HG03571 (cell line): ENCODE measurements at regions not wholly inside any gene's neighbourhood (a gene's known extent, or its start where the extent isn't known, plus 50 kb on each side); places are given as distances from the start of the nearest gene placed in this dataset.

Experiments used
- ATAC-seq: cut with Tn5 transposase; IDR thresholded peaks from one replicate; pipeline ENCODE4 v1.9.1; 2021; ENCODE audit not compliant: unreplicated experiment

DNA sequence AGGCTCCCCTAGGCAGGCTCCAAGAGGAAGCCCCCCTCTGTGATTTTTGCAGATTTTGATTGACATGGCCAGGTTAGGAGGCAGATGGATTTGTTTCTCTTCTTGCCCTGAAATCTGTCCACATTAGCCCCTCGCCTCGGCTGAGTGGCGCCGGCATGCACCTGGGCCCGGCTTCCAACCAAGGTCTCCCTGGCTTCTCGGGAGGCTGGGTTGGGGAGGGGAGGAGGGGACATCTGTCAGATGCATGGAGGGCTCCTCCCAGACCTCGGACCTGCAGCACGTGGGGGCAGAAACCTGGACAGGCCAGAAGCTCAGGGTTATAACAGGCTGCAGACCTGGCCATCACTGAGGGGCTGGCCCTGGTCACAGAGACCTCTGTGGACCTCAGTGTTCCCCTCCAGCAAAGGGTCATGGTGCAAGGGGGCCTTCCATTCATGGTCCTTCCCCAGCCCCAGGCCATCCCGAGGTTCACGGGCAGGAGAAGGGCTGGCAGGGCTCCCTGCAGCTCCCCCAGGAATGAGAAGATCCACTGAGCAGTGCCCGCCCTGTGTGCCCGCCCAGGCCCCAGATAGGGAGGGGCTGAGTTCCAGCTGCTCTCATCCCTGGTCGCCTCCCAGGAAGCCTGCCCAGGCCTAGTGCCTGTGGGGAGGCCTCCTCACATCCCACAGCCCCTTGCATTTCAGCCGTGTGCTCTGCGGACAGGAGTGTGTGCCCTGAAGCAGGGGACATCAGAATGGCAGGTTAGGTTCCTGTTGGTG is 747.8 kb downstream of the BRD1 start:
- no peak for ATAC-seq

DNA sequence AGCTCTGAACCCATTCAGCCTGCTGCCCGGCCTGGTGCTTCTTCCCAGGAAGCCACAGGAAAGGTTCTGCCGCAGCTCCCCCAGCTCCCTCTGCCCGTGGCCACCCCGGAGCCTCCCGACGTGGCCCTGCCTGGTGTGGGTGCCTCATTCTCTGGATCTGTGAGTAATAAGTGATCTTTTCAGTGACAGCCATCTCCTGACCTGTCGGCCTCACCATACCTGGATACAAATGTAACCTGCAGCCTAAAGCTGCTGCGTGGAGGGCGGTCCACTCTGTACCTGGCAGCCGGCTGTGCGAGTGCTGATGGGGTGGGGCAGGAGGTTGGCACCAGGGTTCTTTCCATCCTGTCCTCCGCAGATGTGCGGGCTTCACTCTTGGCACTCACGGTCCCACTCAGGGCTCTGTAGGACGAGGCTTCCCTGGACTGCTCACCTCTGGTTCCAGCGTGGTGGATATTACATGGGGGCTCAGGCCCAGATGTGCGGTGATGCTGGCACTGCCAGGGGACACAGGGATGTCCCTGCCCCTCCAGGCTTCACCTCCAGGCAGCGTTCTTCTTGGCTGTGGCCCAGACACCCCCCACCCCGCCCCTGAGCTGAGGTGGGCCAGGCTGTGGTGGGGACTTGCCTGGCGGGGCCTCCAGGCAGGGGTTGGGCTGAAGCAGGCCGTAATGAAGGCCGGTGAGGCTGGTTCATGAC is 748.5 kb downstream of the BRD1 start:
- no peak for ATAC-seq

DNA sequence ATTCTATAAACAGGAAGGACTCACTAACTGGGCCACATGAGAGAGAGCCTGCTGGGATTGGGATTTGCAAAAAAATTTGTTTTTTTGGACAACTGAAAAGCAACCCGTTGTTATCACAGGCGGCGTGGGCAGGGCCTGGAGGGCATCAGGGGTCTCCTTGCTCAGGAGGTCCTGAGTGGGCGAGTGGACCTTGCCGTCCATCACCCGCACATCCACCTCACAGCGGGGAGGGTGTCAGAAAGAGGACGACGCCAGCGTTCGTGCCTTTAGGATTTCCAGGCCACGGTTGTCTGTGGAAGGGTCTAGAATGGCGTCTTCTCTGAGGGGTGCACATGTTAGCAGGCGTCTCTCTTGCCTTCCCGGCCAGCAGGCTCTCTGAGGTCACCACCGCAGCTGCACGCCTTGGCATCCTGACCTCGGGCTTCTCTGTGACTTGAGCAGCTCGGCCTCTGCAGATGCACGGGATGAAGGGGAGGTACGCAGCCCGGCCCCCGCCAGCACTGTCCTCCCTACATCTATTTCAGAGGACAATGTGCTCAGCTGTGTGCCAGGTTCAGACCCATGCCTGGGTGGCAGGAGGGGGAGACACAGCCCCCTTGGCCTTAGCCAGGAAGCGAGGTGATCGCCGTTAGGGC is 749.5 kb downstream of the BRD1 start:
- ATAC-seq, result no peak

DNA sequence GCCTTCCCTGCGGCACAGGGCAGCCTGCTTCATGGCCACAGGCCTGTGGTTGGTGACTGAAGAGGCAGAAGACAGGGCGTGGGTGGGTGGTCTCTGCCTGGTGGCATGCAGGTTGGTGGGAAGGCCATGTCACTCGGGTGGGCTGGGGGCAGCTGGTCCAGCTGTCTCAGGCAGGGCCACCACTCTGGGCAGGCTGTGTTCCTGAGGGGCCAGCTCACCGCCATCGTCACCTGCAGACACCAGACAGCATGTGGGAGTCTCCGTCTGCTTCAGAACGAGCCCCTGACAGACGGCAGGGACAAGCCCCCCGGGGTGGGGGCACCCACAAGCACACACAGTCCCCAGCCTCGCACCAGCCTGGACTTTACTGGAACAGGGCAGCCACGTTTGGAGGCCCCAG is 750.1 kb downstream of the BRD1 start:
- no peak for ATAC-seq

DNA sequence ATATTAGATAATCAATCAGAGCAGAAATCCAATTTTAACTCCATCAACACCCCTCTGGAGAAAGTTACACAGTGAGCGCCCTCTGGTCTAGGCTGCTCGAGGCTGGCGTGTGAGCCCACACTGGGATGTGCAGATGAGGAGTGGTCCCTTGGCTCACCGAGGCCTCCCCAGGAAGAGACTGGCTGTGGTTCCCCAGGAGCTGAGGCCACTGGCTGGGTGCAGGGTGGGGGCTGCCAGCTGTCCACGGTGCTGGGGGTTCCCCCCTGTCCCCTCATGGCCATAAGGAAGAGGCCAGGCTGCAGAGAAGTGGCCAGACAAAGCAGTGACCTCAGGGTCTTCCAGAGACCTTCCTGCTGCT is 750.7 kb downstream of the BRD1 start:
- ATAC-seq, result no peak

DNA sequence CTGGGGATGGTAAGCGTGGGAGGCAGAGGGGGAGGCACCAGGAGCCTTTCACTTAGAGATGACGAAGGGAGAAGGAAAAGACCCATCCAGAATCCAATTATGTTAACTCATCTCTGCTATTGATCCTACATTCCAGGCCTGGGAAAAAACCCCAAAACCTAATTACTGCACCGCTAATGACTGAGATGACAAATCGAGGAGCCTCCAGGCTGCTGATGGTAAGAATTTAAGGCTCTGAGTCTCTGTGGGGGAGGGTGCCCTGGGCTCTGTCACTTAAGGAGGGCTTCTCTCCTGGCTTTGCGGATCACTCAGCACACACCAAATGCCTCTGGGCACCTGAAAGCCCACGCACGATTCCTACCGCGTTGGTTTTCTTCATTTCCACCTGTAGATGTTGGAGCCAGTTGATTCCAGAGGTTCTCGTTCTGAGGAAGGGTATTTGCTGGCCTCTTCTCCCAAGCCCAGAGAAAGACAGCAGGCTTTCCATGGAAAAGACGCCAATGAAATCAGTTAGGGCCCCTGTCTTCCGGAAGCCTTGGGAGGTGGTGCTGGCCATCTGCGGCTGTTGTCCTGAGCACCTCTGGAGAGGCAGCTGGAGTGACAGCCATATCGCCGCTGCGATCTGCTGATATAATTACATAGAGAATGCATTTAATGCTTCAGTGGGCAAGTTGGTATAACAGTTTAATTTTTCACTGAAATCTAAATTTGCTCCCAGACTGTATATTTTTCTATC is 751.2 kb downstream of the BRD1 start:
- ATAC-seq, result no peak

DNA sequence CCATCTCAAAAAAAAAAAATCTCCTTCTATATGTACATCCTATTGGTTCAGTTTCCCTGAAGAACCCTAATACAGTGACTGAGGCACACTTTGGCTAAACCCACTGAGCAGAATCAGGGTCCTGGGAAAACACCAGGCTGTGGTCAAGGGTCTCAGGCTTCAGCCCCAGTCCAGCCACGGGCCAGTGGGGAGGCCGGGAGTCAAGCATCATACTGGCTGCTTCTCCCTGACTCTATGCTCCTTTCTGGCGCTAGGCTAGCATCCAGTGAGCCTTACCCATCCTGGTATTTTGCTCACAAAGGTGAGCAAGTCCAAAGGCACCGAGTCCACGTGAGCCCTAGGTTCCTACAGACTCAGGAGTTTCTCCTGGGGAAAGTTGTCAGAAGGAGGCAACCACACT is 752.5 kb downstream of the BRD1 start:
- no peak for ATAC-seq

DNA sequence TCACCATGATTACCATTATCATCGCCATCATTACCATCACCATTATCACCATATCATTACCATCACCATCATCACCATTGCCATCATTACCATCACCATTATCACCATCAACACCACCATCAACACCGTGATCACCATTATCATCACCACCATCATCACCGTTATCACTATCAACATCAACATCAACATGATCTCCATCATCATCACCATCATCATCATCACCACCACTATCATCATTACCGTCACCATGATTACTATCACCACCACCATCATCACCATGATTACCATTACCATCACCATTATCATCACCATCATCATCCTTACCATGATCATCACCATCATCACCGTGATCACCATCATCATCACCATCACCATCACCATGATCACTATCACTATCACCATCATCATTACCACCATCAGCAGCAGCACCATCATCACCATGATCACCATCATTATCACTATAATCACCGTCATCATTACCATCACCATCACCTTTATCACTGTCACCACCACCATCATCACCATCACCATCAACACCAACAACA is 753.7 kb downstream of the BRD1 start:
- ATAC-seq, result no peak

DNA sequence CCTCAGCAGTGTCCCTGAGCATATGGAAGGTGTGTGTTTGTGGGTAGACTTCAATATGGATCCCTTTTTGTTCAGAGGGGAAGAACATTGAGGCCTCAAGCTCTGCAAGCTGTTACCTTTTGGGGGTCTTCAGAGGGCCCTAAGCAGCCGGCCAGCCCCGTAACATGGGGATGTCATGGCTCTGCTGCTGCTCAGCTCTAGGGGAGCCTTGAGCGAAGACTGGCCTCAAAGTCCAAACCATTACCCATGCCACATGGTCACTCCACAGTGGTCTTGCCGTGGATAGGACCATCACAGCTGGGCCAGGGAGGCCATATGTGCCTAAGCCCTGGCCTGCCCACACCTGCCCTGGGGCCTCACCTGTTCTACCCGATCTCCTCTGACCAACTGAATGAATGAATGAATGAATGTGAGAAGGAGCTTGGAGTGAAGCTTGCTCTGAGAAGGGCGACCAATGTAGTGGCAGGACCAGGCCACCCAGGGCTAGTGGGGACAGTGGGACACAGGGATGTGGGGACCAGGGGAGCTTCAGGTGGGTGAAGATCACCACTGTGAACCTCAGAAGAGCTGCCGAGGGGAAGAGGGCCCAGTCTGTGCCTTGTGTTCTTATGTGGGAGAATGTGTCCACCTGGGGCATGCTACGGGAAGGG is 754.6 kb downstream of the BRD1 start:
- ATAC-seq, result no peak

DNA sequence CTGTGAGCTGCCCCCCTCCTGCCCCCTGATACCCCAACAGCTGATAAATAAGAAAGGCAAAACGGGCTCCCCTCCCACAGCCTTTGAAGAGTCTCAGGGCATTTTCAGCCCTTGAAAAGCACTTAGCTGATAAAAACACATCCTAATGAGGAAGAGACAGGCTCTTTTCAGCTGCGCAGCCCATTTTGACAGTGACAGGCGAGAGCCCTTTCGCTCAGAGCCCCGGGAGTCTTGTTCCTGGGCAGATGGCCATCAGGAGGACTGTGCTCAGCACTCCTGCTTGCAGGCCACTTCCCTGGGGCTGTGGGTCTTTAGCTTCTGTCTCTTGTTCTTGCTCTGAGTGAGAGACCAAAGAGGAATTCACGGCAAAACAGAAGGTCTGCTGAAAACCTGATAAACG is 757.2 kb downstream of the BRD1 start:
- no peak for ATAC-seq

DNA sequence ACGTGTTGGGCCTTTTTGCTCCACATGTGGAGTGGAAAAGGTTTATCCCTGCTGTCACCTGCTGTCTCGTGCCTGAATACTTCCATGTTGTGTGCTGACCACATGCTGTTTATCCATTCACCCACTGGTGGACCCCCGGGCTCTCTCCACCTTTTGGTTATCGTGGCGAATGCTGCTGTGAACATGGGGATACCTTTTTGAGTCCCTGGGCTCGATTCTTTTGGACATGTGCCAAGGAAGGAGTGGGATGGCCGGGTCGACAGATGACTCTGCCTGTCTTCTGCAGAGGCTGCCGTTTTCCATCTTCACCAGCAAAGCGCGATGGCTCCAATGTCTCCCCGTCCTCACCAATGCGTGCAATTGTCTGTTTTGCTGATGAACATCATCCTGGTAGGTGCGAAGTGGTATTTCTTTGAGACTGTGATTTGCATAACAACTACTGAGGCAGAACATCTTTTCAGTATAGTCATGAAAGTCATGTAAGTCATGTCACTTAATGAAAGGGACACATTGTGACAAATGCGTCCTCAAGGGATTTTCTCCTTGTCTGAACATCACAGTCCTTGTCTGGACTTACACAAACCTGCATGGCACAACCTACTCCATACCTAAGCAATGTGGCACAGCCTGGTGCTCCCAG is 758.7 kb downstream of the BRD1 start:
- ATAC-seq, result no peak

DNA sequence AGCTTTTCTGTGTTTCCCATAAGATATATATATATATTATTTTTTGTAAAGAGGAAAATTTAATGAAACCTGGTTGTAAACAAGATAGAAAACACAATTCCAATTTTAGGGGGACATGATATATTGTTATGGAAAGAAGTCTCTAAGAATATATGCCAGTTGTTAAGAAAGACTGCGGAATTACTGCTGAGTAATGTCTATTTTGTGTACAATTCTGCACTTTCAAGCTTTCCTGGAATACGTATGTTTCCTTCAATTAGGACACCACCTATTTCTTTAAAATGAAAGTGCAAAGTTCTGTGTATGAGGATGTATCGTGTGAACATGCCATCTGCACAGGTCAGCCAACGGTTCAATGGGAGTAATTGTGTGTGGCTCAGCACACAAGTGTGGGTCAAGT is 760.2 kb downstream of the BRD1 start:
- no peak for ATAC-seq

DNA sequence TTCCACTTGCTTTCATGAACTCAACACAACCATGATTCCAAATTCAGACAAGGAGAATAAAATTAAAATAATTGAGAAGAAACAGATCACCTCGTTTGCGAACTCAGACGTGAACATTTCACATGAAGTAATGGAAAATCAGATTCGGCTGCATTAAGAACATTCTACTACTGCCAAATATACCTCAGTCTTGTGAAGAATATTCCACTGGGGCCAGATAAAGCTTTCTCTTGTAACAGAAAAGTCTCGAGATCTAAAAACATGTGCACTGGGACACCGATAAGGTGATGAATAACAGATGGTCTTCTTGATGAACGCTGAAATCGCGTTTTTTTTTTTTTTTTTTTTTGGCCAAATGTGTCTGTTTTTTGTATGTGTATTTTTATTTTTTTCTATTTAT is 761.1 kb downstream of the BRD1 start:
- ATAC-seq, result no peak

DNA sequence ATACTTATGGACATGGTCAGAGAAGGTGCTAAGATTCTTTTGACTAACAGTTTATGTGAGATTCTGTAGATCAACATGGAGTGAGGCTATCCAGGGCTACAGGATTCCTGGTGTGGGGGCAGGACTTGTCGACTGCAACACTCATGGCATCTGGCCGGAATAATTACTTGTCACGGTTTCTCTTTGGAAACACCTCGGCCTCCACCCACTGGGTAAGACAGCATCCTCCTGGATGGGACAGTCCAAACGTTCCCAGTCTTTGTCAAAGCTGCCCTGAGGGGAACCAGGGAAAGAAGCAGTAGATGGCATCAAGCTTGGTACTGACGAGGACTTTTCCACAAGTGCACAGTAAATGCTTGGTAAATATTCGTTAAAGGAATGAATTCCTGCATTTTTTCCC is 762.8 kb downstream of the BRD1 start:
- ATAC-seq, result no peak

DNA sequence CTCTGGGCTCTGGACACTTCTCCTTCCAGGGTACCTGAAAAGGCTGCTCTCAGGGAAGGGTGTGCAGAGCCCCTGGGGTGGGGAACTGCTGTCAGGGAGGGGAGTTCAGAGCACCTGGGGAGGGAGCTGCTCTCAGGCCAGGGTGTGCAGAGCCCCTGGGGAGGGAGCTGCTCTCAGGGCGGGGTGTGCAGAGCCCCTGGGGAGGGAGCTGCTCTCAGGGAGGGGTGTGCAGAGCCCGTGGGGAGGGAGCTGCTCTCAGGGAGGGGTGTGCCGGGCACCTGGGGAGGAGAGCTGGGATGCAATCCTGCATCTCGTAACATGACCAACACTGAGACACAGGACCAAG is 764.2 kb downstream of the BRD1 start:
- ATAC-seq, result no peak

DNA sequence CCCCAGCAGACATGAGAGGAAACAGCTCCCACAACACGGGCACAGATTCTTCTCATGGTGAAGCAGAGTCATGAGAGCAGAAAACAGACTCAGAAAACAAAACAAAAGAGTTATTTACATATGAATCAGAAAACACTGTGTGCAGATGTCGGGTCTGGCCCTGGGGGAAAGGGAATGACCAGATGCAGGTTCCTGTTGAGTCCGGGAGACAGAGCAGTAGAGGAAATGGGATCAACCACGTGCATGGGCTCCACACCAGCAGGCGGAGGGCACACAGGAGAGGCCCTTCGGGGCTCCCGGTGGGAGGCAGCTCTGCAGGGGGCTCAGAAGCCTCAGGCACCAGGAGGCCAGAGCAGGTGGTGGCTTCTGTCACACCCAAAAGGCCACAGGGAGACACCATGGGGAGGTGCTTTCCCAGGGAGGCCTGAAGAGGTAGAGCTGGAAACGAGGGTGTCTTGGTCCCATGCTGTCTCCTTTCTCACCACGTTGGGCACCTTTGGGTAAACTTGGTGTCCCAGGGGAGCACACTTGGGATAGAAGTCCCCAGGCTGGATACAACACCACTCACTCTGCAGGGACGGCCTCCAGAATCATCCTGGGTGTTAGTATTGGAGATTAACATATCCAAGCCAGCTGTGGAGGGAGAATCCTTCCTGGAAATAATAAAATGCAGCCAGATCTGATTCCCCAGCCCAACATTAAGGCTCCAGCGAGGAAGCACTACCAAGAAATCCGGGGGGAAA is 764.7 kb downstream of the BRD1 start:
- no peak for ATAC-seq

DNA sequence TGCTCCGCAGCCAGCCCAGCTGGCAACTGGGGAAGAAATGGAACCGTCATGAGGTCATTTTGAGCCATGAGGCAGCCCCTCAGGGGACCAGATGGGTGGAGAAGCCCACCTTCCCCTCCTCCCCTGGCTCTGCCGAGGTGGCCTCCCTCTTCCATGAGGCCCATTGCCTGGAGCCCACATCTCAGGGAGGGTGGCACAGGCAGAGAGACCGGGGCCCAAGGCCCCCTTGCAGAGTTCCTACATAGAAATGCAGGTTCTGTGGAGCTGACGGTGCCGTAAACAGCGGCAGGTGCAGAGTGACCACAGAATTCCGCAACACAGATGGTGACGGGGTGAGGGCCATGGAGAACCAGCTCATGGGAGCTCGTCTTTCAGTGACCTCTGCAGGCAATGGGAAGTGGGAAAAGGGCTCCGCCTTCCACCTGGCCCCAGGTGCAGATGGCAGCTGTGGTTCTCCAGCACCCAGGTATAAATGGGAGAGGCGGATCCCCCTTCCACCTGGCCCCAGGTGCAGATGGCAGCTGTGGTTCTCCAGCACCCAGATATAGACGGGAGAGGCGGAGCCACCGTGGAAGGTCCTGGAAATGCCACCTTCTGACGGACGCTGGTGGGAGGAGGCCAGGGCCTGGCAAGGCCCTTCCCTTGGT is 765.4 kb downstream of the BRD1 start:
- no peak for ATAC-seq

DNA sequence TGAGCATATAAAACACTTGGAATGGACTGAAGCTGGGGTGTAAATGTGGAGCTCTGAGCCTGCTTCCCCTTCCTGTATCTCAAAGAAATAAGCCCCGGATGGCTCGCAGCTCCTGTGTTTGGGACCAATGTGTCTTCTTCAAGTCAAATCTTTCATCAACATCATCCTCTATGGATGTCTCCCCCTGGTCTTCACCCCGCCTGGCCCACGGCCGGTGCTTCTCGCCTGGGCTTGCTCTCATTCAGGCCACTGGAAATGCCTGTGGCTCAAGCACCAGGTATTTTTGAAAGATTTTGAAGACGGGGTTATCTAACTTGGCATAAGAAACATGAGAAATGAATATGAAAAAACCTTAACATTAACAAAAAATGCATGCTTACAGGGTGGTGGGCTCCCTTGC is 769.8 kb downstream of the BRD1 start:
- no peak for ATAC-seq

DNA sequence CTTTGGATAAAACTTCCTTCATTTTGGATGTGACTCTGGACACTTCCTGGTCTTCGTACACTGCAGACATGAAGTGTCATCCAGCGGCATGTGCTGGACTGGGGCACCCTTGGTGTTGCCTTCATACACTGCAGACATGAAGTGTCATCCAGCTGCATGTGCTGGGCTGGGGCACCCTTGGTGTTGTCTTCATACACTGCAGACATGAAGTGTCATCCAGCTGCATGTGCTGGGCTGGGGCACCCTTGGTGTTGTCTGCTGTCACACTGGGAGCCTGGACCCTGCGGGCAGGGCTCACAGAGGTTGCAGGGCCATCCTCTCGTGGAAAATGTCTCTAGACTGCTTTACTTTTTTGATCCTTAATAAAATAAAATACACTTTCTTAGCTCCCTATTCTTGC is 771.4 kb downstream of the BRD1 start:
- ATAC-seq, result no peak
